Fibroblast of lung (primary cell): ENCODE measurements at regions not wholly inside any gene's neighbourhood (a gene's known extent, or its start where the extent isn't known, plus 50 kb on each side); places are given as distances from the start of the nearest gene placed in this dataset.

Source experiments
- CTCF ChIP-seq, 2 donors: IDR thresholded peaks in 1 of 2; conservative IDR thresholded peaks in 1 of 2; 1 replicate in 1 of 2; 2 replicates in 1 of 2; pipeline ENCODE4 v1.5.1; 2011 to 2012; ENCODE audit warnings: low read length in 2 of 2, control low read depth in 1 of 2, inconsistent platforms in 1 of 2, low read depth in 1 of 2, mild to moderate bottlenecking in 1 of 2
- EZH2 ChIP-seq: IDR thresholded peaks from 2 replicates; pipeline ENCODE4 v1.5.1; 2012; ENCODE audit warnings: low read length, control low read depth, mild to moderate bottlenecking; ENCODE audit errors: missing control alignments

GRCh38 chr7:33821970-33822369 is 83.4 kb upstream of the BMPER start:
- TF ChIP-seq CTCF (conservative IDR thresholded peaks at IDR 0.05 in 1 of 2, IDR thresholded peaks at IDR 0.05 in 1 of 2; ENCODE audit: low read depth in 1 of 2, low read length in 2 of 2): no peak
- no peak for TF ChIP-seq EZH2
